GM23338 (cell line): ENCODE measurements at regions not wholly inside any gene's neighbourhood (a gene's known extent, or its start where the extent isn't known, plus 50 kb on each side); places are given as distances from the start of the nearest gene placed in this dataset.

Source experiments
- ATAC-seq: fragments of 200-7000 bp; cut with Tn5 transposase; 3 replicates; pipeline ENCODE4 v1.9.1; 2020
- DNase-seq: peaks from one replicate; pipeline ENCODE4 v3.0.0-alpha.2; 2015; ENCODE audit warnings: low spot score
- H2AFZ ChIP-seq: fragments of 200-600 bp; sonication (generic); 2 replicates; pipeline ENCODE4 v1.8.0; 2016; ENCODE audit warnings: antibody characterized with exemption, mild to moderate bottlenecking, moderate library complexity
- H3F3A ChIP-seq: fragments of 200-600 bp; sonication (generic); replicated peaks from 2 replicates; pipeline ENCODE4 v1.8.0; 2017; ENCODE audit warnings: antibody characterized with exemption, mixed run types, low read depth
- H3K27ac ChIP-seq: fragments of 200-600 bp; sonication (generic); 2 replicates; pipeline ENCODE4 v1.6.1; 2016; ENCODE audit warnings: low read depth
- H3K27me3 ChIP-seq: fragments of 200-600 bp; sonication (generic); 2 replicates; pipeline ENCODE4 v1.8.0; 2016; ENCODE audit warnings: mild to moderate bottlenecking, mixed run types, moderate library complexity; ENCODE audit not compliant: insufficient read depth
- H3K36me3 ChIP-seq: fragments of 200-600 bp; sonication (generic); 2 replicates; pipeline ENCODE4 v1.8.0; 2016; ENCODE audit warnings: mild to moderate bottlenecking; ENCODE audit not compliant: insufficient read depth
- H3K4me1 ChIP-seq: fragments of 200-600 bp; sonication (generic); 2 replicates; pipeline ENCODE4 v1.8.0; 2016; ENCODE audit warnings: mild to moderate bottlenecking, moderate library complexity; ENCODE audit not compliant: insufficient read depth
- H3K4me2 ChIP-seq: fragments of 200-600 bp; sonication (generic); 2 replicates; pipeline ENCODE4 v1.7.1; 2017; ENCODE audit warnings: mixed run types
- H3K4me3 ChIP-seq: fragments of 200-600 bp; sonication (generic); 2 replicates; pipeline ENCODE4 v1.6.1; 2016; ENCODE audit warnings: mixed run types
- H3K79me2 ChIP-seq: fragments of 200-600 bp; sonication (generic); replicated peaks from 2 replicates; pipeline ENCODE4 v1.8.0; 2017; ENCODE audit warnings: mild to moderate bottlenecking; ENCODE audit not compliant: insufficient read depth
- H3K9me2 ChIP-seq: fragments of 200-600 bp; sonication (generic); 2 replicates; pipeline ENCODE4 v1.8.0; 2017; ENCODE audit not compliant: insufficient read depth
- H4K20me1 ChIP-seq: fragments of 200-600 bp; sonication (generic); replicated peaks from 2 replicates; pipeline ENCODE4 v1.8.0; 2017; ENCODE audit warnings: mild to moderate bottlenecking; ENCODE audit not compliant: insufficient read depth
- H3K27ac Mint-ChIP-seq: 2 replicates; pipeline ENCODE4 v1.8.0; 2020; ENCODE audit warnings: inconsistent platforms, mild to moderate bottlenecking, moderate library complexity, mixed read lengths
- H3K27me3 Mint-ChIP-seq: 3 replicates; pipeline ENCODE4 v1.8.0; 2022; ENCODE audit warnings: low read depth, mild to moderate bottlenecking, moderate library complexity, mixed read lengths, inconsistent platforms; ENCODE audit not compliant: insufficient read depth, poor library complexity
- H3K36me3 Mint-ChIP-seq: 3 replicates; pipeline ENCODE4 v1.8.0; 2021; ENCODE audit warnings: low read depth, mild to moderate bottlenecking, inconsistent platforms, moderate library complexity, mixed read lengths
- H3K4me1 Mint-ChIP-seq: 3 replicates; pipeline ENCODE4 v1.8.0; 2020; ENCODE audit warnings: mild to moderate bottlenecking, inconsistent platforms, mixed read lengths
- H3K4me3 Mint-ChIP-seq: 3 replicates; pipeline ENCODE4 v1.8.0; 2021; ENCODE audit warnings: moderate library complexity, mild to moderate bottlenecking, inconsistent platforms, mixed read lengths
- H3K9me3 Mint-ChIP-seq: 3 replicates; pipeline ENCODE4 v1.8.0; 2020; ENCODE audit warnings: moderate library complexity, mild to moderate bottlenecking, inconsistent platforms, mixed read lengths
- CREB1 ChIP-seq: fragments of 250-450 bp; sonication (Bioruptor Pico); IDR thresholded peaks from 2 replicates; pipeline ENCODE4 v1.5.0; 2020; ENCODE audit warnings: low read depth, mild to moderate bottlenecking, moderate library complexity
- EZH2 ChIP-seq: fragments of 200-600 bp; sonication (generic); IDR thresholded peaks from one replicate; pipeline ENCODE4 v1.8.0; 2017; ENCODE audit warnings: antibody characterized with exemption, mild to moderate bottlenecking, low read depth; ENCODE audit not compliant: unreplicated experiment
- EZH2phosphoT487 ChIP-seq: fragments of 200-600 bp; sonication (generic); IDR thresholded peaks from one replicate; pipeline ENCODE4 v1.8.1; 2018; ENCODE audit warnings: antibody characterized with exemption; ENCODE audit not compliant: unreplicated experiment
- JUNB ChIP-seq: IDR thresholded peaks from one replicate; pipeline ENCODE4 v1.6.1; 2016; ENCODE audit warnings: antibody characterized with exemption; ENCODE audit not compliant: unreplicated experiment
- NANOG ChIP-seq: IDR thresholded peaks from 2 replicates; pipeline ENCODE4 v1.6.1; 2016; ENCODE audit warnings: antibody characterized with exemption, borderline replicate concordance
- POLR2AphosphoS5 ChIP-seq: IDR thresholded peaks from 2 replicates; pipeline ENCODE4 v1.6.1; 2016; ENCODE audit warnings: antibody characterized with exemption, low read depth
- STAT1 ChIP-seq: IDR thresholded peaks from one replicate; pipeline ENCODE4 v1.6.1; 2016; ENCODE audit warnings: antibody characterized with exemption; ENCODE audit not compliant: unreplicated experiment
- ZNF114 ChIP-seq: fragments of 250-450 bp; sonication (Bioruptor Pico); IDR thresholded peaks from 2 replicates; pipeline ENCODE4 v1.5.0; 2020; ENCODE audit warnings: mild to moderate bottlenecking, moderate library complexity
- ZNF331 ChIP-seq: fragments of 250-450 bp; sonication (Bioruptor Pico); IDR thresholded peaks from 2 replicates; pipeline ENCODE4 v1.5.0; 2020; ENCODE audit warnings: low read depth, mild to moderate bottlenecking, moderate library complexity
- TF ChIP-seq, protein P1 (sequence below): IDR thresholded peaks from 2 replicates; pipeline ENCODE4 v1.6.1; 2016; ENCODE audit warnings: antibody characterized with exemption
- TF ChIP-seq, protein P2 (sequence below), 2 experiments: fragments of 200-600 bp in 1 of 2; sonication (generic) in 1 of 2; conservative IDR thresholded peaks; 2 replicates each; pipeline versions ENCODE4 v1.5.1 to v1.6.1; 2016 to 2017; ENCODE audit warnings: antibody characterized with exemption in 2 of 2, low read depth in 2 of 2, mild to moderate bottlenecking in 2 of 2, moderate library complexity in 1 of 2
- TF ChIP-seq, protein P3 (sequence below): IDR thresholded peaks from one replicate; pipeline ENCODE4 v1.6.1; 2018; ENCODE audit warnings: antibody characterized with exemption; ENCODE audit not compliant: unreplicated experiment

DNA sequence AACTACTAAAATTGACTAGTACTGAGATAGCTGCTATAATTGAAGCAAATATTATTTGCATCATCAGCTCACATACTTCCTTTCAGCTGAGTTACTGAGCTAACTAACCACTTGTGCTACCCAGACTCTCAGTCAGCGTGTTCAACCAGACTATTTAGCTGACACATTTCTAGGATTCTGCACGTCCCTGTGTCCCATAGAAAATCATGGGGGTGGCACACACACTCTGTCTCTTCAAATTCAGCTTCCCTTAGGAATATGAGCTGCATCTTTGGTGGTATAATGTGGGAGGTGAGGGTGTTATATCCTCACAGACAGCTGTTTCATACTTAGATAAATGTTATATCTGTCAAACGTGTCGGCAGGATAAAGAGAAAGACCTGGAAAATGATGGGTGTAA lies 424.0 kb downstream of the CDH2 start:
- no peaks in the 10 kb centered on the region for H3K9me3 Mint-ChIP-seq
- Histone ChIP-seq H3K79me2 (no peaks in the 10 kb centered on the region), H4K20me1 (no peaks in the 10 kb centered on the region), H3K36me3 (no peaks in the 10 kb centered on the region), H3K9me2 (no peaks in the 10 kb centered on the region), H3K27me3 (no peaks in the 10 kb centered on the region), H3K27ac (no peak overlapping the region), H3K4me1 (peaks cover 7% of the 10 kb centered on the region; the same call in 1 of the 2 replicates), H3K4me2 (no peak overlapping the region), H3K4me3 (no peak overlapping the region), H3F3A (no peaks in the 10 kb centered on the region), H2AFZ (no peak overlapping the region)
- H3K4me3 Mint-ChIP-seq: no peak overlapping the region
- no peaks in the 10 kb centered on the region for H3K36me3 Mint-ChIP-seq
- H3K27ac Mint-ChIP-seq: no peak overlapping the region
- TF ChIP-seq JUNB: no peak
- no peak for TF ChIP-seq ZNF114 (CRISPR knock-in tag)
- no peak for TF ChIP-seq ZNF331 (CRISPR knock-in tag)
- TF ChIP-seq, protein P1, sequence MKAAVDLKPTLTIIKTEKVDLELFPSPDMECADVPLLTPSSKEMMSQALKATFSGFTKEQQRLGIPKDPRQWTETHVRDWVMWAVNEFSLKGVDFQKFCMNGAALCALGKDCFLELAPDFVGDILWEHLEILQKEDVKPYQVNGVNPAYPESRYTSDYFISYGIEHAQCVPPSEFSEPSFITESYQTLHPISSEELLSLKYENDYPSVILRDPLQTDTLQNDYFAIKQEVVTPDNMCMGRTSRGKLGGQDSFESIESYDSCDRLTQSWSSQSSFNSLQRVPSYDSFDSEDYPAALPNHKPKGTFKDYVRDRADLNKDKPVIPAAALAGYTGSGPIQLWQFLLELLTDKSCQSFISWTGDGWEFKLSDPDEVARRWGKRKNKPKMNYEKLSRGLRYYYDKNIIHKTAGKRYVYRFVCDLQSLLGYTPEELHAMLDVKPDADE: no peak
- TF ChIP-seq NANOG: no peak
- no peak for TF ChIP-seq STAT1
- TF ChIP-seq, protein P2, sequence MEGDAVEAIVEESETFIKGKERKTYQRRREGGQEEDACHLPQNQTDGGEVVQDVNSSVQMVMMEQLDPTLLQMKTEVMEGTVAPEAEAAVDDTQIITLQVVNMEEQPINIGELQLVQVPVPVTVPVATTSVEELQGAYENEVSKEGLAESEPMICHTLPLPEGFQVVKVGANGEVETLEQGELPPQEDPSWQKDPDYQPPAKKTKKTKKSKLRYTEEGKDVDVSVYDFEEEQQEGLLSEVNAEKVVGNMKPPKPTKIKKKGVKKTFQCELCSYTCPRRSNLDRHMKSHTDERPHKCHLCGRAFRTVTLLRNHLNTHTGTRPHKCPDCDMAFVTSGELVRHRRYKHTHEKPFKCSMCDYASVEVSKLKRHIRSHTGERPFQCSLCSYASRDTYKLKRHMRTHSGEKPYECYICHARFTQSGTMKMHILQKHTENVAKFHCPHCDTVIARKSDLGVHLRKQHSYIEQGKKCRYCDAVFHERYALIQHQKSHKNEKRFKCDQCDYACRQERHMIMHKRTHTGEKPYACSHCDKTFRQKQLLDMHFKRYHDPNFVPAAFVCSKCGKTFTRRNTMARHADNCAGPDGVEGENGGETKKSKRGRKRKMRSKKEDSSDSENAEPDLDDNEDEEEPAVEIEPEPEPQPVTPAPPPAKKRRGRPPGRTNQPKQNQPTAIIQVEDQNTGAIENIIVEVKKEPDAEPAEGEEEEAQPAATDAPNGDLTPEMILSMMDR (conservative IDR thresholded peaks at IDR 0.05; ENCODE audit: low read depth in 2 of 2): no peak
- TF ChIP-seq EZH2: no peak
- no peak for TF ChIP-seq EZH2phosphoT487
- TF ChIP-seq POLR2AphosphoS5: no peak
- no peak for TF ChIP-seq CREB1 (CRISPR knock-in tag)
- H3K4me1 Mint-ChIP-seq: peaks cover 15% of the 10 kb centered on the region; the same call in 2 of the 3 replicates
- DNase-seq (no peak), ATAC-seq (no peak)
- H3K27me3 Mint-ChIP-seq: peaks cover 1% of the 10 kb centered on the region

DNA sequence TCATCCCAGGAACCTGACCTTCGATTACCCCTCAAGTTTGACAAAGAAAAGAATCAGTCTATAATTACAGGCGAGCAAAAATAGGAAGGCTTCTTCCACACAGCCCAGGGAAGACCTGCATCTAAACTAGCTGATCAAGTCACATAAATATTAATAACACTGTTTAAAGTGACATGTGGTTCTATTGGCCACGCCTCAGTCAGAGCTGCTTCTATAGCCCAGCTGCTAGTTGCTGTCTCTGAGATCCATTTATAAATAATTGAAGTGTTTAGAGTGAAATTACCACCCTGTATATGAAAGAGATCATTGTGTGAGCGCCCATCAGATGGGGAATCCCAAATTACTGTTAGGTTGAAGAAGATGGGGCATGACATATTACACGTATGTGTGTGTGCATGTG lies 426.0 kb downstream of the CDH2 start:
- Mint-ChIP-seq H3K27me3 (peaks cover 1% of the 10 kb centered on the region), H3K27ac (no peak overlapping the region)
- no peak for ATAC-seq

More for the DNA sequence above, 426.0 kb downstream of the CDH2 start:
- Histone ChIP-seq H3K79me2 (no peaks in the 10 kb centered on the region), H3K9me2 (no peaks in the 10 kb centered on the region), H3K4me2 (no peak overlapping the region), H3K27me3 (no peaks in the 10 kb centered on the region), H3K27ac (no peak overlapping the region), H3K36me3 (no peaks in the 10 kb centered on the region), H3K4me1 (0 out of 2 replicates have a peak, but pooled peaks cover 4% of the 10 kb centered on the region), H3F3A (no peaks in the 10 kb centered on the region), H4K20me1 (no peaks in the 10 kb centered on the region), H2AFZ (no peak overlapping the region), H3K4me3 (no peak overlapping the region)
- Mint-ChIP-seq H3K4me3 (no peak overlapping the region), H3K4me1 (peaks cover 13% of the 10 kb centered on the region; the same call in 2 of the 3 replicates), H3K36me3 (no peaks in the 10 kb centered on the region; the same call in 2 of the 3 replicates), H3K9me3 (no peaks in the 10 kb centered on the region)
- TF ChIP-seq, protein P3, sequence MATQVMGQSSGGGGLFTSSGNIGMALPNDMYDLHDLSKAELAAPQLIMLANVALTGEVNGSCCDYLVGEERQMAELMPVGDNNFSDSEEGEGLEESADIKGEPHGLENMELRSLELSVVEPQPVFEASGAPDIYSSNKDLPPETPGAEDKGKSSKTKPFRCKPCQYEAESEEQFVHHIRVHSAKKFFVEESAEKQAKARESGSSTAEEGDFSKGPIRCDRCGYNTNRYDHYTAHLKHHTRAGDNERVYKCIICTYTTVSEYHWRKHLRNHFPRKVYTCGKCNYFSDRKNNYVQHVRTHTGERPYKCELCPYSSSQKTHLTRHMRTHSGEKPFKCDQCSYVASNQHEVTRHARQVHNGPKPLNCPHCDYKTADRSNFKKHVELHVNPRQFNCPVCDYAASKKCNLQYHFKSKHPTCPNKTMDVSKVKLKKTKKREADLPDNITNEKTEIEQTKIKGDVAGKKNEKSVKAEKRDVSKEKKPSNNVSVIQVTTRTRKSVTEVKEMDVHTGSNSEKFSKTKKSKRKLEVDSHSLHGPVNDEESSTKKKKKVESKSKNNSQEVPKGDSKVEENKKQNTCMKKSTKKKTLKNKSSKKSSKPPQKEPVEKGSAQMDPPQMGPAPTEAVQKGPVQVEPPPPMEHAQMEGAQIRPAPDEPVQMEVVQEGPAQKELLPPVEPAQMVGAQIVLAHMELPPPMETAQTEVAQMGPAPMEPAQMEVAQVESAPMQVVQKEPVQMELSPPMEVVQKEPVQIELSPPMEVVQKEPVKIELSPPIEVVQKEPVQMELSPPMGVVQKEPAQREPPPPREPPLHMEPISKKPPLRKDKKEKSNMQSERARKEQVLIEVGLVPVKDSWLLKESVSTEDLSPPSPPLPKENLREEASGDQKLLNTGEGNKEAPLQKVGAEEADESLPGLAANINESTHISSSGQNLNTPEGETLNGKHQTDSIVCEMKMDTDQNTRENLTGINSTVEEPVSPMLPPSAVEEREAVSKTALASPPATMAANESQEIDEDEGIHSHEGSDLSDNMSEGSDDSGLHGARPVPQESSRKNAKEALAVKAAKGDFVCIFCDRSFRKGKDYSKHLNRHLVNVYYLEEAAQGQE: no peak
- TF ChIP-seq ZNF331 (CRISPR knock-in tag) (no peak), STAT1 (no peak), EZH2phosphoT487 (no peak)
- TF ChIP-seq, protein P2 (conservative IDR thresholded peaks at IDR 0.05; ENCODE audit: low read depth in 2 of 2): no peak
- DNase-seq: no peak
